GM18520 (cell line): ENCODE measurements at regions not wholly inside any gene's neighbourhood (a gene's known extent, or its start where the extent isn't known, plus 50 kb on each side); places are given as distances from the start of the nearest gene placed in this dataset.

Experiments
- ATAC-seq: cut with Tn5 transposase; IDR thresholded peaks from one replicate; pipeline ENCODE4 v1.9.1; 2021; ENCODE audit not compliant: unreplicated experiment

DNA sequence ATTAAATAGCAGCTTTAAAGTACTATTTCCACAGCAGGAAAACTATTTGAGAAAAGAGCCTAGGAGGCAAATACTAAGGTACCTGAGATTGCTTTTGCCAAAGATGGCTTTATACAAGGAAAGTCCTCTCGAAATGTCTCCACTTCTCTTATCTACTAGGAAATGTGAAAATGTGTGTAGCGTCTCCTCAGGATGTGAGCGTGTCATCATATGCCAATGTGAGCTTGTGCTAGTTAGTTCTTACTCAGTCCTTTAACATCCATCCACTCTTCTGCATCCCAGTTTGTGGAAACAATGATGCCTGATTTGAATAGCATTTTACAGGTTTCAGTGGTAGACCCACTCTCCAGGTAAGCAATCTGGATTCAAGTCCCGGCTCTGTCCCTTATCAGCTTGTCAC, 421.0 kb downstream of the DYNC2H1 start:
- ATAC-seq = no peak

DNA sequence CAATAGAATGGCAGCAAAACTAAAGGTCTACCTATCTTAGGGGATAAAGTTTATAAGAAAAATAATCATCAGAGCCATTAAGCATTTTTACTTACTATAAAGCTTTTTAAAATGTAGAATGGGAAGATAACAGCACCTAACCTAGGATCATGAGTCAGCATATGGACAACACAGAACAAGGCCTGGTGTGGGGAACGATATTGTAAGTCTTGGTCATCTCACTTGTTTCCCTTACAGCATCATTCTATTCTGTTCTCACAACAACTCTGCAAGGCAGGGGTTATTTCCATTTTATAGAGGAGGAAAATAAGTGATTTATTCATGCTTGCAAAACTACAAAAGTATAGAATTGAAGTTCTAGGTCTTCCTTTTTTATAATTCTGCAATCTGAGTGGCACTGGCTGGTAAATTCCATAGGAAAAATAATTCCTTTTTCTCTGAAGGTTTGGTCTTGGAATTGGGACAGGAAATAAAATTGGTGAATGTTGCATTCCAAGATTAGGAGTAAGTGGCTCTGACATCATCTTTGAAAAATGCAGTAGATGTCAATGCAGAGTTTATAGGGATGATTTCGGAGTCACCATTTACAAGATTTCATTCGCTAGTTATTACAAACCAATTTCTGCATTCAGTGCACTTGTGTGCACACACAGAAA, 423.0 kb downstream of the DYNC2H1 start:
- ATAC-seq = no peak

DNA sequence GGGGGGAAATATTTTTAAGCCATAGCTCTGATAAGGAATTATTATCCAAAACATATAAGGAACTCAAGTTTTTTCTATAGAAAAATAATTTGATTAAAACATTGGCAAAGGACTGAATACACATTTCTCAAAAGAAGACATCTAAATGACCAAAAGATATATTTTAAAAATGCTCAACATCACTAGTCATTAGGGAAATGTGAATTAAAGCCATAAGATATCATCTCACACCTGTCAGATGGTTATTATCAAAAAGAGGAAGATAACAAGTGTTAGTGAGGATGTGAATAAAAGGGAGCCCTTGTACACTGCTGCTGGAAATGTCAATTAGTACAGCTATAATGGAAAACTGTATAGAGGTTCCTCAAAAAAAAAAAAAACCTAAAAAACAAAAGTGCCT, 425.0 kb downstream of the DYNC2H1 start:
- ATAC-seq = no peak

DNA sequence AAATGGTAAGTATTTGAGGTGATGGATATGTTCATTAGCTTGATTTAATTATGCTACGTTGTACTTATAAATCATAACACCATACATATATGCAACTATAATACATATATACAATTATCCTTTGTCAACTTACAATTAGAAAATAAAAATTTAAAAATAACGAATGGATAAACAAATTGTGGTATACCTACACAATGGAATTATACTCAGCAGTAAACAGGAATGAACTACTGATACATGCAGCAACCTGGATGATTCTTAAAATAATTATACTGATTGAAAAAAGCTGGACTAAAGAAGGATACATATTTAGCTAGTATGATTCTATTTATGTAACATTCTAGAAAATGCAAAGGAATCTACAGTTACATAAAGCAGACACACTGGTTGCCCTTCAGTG, 425.7 kb downstream of the DYNC2H1 start:
- ATAC-seq = no peak

DNA sequence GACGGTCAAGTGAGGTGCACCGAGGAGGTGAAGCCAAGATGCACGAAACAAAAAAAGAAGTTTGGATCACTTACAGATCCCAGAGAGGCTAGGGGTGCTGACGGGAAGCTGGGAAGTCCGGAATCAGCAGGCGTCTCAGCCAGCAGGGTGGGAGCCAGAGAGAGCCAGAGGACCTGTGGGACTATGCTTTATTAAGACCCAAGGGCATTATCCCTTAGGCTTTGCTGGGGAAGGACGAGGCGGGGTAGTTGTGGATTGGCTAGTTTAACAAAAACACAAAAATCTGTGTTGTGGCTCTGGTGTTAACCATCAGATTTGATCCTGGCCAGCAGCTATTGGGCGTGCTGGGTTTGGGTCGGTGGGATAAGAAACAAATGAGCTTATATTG, 427.1 kb downstream of the DYNC2H1 start:
- no peak for ATAC-seq

DNA sequence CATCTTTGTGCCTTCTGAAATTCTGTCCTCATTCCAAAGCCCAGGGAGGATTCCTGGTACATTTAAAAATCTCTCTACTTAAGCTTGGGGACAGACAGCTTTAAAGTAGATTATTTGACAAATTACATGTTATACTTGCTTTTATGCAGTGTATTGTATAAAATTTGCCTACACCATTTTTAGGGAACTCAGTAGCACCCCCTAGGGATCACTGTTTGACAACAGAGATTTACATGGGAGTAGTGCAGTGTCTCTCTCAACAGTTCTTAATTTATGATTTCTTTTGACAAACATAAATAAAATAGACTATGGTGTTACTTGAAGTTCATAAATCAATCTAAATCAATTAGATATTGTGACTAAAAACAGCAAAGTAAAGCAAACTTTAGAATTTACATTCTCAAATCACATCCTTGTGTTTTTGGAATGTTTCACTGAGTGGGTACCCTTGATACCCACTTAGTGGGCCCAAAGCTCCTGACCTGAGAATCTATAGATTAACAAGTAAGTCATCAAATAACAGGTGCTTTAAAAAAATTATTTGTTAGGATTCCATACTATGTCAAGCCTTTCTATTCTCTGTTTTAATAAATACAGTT, 428.8 kb downstream of the DYNC2H1 start:
- ATAC-seq = no peak

DNA sequence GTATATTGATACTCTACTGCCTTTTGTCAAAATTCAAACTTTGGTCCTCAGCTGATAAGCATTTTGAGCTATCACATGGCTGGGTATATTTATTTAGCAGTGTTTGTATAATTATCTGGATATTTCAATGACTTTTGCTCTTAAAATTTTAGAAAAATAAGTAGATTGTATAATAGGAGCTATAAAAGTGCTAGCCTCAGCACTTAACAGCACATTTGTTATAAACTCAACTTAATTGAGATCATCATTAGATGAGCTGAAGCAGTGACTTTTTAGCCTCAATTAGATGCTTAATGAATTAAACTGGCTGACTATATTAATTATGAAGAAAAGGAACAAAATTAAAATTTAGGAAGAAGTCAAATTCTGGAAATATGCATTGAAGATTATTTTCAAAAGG, 429.9 kb downstream of the DYNC2H1 start:
- no peak for ATAC-seq

DNA sequence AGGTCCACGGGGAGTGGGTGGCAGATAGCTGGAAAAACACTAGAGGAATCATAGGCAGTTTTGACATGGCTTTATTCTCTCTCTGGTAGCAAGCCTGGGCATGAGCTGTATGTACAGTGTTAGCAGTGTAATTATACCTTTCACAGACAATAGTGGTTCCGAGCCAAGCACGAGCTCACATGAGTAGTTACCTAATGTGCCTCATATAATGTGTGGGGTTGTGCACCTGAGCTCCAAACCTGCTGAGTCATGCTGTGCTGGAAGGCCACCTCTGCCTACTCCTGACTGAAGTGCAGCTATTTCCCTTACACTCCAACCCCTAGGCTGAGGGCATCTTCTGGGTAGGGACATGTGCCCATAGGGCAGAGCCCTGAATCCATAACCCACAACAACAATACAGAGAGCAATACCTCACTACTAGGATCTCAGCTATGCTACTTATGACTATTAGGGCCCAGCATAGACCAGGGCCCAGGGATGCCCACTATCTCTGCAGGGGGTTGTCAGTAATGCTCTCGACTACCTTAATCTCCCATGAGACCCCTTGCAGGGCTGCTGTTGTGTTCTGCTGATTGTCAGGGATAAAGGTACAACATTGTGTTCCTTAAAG, 432.1 kb downstream of the DYNC2H1 start:
- no peak for ATAC-seq

DNA sequence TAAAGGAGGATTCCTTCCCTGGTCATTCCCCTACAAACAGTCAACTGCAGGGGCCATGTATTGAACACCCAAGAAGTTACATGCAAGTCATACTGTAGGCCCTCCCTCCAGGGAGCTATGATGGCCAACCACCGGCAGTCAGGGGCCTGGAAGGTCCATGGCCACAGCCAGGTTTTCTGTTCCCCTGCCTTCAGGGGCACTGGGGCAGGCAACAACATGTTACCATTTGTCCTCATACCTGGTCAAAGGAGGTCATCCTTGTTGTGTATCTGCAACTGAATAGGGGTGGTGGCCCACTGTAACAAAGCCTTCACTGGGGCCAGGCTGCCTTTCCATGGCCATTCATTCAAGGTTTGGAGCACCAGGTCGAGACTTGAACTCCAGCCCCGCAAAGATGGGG, 433.6 kb downstream of the DYNC2H1 start:
- no peak for ATAC-seq

DNA sequence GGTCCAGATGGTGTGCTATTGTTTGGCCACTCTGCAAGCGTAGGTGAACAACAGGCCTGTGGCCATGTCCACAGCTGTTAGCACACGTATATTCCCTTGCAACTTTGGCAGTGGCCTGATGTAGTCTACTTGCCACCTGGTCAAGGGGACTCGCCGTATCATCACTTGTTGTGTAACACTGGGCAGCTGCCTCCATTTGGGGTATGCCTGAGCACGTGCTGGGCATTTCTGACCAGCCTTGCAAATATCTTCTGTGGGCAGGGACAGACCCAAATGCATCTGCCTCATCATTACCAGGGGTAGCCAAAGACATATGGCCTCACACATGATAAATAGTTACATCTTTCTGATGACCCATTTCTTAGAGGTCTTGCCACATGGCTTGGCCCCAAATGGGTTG, 434.2 kb downstream of the DYNC2H1 start:
- no peak for ATAC-seq

DNA sequence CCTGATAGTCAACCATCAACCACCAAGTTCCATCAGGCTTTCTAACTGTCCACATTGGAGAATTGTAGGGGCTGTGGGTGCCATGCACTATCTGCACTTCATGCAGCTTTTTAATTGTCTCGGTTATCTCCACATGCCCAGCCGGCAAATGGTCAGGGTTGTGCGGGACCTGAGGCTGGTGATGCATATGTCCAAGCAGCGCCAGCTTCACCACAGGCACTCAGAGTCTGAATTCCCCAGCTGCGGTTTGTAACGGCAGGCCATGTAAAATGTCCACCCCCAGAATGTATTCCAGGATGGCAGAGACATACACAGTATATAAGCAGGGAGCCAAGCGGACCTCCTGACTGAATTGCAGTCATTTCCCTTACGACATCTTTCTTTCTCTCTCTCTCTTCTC, 435.6 kb downstream of the DYNC2H1 start:
- ATAC-seq = no peak

DNA sequence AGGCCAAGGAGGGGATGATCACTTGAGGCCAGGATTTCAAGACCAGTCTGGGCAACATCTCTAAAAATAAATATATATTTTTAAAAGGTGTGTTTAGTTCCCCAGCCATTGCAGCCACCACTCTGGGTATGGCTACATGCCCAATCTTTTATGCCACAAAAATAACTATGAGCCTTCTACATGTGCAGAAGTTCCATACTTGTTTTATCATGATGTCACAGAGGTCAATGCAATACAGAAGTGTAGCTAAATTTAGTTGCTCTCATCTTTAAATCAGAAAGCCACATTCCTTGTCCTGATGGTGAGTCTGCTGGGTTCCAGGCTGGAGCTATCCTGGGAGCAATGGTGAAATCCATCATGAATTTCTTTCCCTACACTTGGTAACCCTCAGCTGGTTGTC, 436.3 kb downstream of the DYNC2H1 start:
- no peak for ATAC-seq

DNA sequence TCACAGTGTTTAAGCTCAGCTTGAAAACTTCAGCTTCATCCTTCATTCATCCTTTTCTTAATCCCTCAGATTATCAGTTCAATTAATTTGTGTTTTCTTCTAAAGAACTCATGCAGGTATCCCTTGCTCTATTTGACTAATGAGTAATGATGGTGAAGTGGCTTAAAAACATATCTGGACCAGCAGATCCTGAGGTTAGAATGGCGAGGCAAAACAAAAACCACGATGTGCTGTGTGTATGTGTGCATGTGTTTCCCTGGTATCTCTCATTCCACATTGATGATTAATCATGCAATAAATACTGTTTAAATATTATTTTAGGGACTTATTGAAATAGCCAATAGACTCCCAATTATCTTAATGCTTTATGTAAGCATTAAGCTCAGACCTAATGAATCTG, 437.0 kb downstream of the DYNC2H1 start:
- no peak for ATAC-seq

DNA sequence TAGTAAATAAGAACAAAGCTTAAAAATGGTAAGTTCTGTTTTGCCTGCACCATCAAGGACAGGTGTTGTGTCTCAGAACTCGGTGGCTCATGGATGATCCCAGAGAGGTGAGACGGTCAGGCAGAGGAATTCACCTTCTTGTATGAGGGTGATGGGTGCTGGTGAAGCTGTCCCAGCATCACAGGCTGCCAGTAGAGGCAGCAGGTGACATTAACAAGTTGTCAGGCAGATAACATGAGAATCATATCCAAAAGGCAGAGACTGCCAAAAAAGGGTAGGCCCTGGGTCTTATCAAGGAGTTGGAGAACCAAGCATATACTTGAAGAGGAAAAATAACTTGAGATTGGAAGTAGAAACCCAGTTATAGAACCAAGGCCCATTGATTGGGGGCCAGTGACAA, 437.8 kb downstream of the DYNC2H1 start:
- ATAC-seq = no peak

DNA sequence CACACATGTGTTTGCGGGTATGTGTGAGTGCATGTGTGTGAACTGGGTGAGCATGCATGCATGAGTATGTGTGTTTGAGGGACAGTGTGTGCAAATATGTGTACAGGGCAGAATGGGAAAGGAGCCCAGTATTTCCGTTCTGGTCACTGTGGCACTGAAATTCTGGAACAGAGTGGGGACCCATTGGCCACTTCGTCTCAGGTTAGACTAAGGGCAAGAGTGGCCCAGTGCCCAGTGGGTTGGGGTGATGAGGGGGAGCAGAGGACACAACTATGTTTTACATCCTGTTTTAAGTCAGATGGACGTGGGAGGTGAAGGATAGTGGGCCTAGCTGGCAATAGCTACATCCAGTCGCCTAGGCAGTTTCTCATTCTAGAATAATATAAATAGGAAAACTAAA, 438.5 kb downstream of the DYNC2H1 start:
- ATAC-seq = no peak

DNA sequence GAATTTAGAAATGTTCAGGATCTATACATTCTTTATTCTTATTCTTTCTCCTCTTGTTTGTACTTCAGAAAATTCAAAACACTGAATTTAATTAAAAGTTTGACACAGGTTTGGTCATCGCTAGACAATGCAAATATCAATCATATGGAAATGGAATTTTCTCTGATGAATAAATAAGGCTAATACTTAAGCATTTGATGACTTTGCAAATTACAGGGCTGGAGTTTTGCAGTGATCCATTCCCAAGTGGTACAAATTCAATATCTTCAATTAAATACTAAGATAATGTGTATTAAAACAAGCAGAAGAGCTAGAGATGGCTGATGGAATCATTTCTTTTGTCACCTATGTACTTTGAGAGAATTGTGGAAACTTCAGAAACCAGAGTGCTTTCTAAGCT, 439.6 kb downstream of the DYNC2H1 start:
- no peak for ATAC-seq

DNA sequence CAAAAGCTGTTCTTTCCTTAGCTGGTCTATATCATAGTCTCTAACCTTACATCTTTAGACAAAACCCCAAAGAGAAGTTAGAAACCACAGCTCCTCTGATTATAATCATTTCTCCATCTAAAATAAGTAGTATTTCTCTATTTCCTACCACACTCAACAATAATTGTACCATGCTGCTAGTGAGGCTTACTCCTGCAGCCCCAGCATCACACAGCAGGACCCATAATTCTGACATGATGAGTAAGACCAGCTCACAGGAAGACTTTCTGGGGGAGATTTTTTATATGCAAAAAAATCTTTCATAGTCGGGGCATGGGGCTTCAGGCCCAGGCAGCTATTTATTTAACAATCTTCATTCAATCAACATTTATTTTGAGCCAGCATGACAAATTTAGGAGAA, 441.6 kb downstream of the DYNC2H1 start:
- no peak for ATAC-seq

DNA sequence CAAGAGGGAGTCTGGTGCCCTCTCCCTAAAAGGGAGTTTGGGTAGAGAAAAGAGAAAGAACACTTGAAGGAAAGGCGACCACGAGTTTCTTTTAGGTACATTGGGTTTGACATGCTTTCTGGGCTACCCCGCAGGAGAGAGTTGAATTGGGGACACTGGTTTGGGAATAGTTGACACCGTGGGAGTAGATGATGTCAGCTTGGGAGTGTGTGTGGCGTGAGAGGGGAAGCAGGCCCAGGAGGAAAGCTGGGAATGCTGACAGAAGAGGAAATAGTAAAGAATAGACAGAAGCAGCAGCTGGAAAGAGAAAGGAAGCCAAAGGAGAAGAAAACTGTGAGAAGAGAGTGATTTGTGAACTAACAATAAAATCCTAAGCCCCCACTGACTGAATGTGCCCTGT, 442.9 kb downstream of the DYNC2H1 start:
- no peak for ATAC-seq

DNA sequence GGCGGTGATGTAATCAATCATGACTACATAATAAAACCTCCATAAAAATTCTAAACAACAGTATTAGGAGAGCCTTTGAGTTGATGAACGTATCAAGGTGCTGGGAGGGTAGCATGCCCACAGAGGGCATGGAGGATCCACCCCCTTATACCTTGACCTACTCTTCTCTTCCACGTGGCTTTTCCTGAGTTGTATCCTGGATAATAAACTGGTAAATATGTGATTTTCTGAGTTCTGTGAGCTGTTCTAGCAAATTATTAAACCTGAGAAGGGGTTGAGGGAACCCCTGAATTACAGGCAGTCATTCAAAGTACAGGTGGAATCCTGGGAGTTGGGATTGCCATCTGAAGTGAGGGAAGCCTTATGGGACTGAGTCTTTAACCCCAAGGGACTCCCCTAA, 446.9 kb downstream of the DYNC2H1 start:
- ATAC-seq = no peak

DNA sequence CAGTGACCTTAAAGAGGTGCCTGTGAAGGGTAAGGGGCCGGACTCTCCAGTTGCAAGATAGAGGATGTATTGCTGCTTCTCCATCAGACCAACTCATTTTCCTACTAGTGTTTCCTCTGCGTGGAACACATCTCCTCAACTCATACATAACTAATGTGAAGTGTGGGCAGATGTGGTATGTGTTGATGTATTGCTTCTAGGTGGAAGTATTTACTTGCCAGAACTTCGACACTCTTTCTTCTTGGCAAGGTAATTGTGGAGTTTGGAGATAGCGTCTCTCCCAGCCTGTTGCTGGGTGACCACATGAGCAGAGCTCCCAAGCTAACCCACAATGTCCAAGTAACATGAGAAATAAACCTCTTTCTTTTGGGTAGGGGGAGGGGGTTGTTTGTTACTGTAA, 456.9 kb downstream of the DYNC2H1 start:
- ATAC-seq = no peak

DNA sequence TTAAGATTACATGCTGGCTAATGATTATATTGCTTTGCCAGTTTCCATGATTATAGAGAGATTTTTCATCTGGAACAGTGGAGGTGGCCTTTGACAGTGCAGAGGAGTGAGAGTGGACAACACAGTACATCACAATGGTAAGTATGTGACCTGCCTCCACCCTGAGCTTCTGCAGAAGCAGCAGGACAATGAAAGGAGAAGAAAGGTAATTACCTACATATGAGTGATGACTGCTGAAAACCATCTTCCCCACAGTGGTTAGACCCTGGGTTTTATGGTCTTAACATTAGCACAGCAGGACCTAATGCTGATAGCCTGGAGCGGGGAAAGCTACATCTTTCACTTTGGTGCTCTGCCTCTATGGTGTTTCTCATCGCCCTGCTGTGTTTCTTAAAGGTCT, 454.7 kb upstream of the DDI1 start:
- ATAC-seq = no peak

DNA sequence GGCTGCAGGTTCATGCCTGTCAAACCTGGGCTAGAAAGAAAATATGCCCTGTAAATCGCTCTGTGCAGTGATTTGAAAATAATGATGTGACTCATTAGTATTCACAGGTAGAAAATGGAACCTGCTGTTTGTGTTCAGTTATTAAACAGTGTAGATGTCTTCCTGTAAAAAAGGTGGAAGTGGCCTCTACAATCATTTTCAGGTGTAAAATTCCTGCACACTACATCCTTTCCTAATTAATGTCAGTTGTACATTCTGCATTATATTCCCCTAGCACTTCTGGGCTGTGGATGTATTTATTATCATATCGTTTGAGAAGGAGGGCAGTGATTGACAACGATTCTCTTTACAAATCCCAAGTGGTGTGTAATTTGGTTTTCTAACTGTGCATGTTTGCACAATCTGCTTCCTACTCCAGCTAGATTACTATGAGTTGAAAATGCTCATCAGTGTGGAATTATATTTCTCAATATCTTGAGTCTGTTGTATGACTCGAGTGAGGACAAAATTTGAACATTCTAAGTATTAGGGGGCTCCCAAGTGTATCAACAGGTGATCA, 454.0 kb upstream of the DDI1 start:
- ATAC-seq = no peak

DNA sequence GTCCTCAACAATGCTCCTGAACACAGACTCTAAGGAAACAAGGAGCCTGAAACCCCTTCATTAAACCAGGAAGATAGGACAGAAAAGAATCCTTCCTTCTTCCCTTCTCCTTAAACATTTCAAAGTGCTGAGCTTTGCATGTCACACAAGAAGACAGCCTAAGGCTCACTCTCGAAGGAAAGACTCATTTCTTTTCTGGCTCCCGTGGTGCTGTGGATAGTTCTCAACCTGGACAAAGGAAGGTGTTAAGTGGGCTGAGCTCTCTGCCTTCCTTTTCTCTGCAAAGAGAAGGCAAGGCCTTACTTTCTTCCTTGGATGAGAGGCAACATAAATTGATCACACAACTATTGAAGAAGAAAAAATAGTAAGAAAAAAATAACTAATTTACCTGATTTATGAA, 452.4 kb upstream of the DDI1 start:
- ATAC-seq = no peak
